Endothelial cell of umbilical vein (primary cell): ENCODE measurements at regions not wholly inside any gene's neighbourhood (a gene's known extent, or its start where the extent isn't known, plus 50 kb on each side); places are given as distances from the start of the nearest gene placed in this dataset.

ENCODE experiments used
- BruUV-seq: library from RNA; stranded (reverse); fragments of 400-500 nt; replicated peaks from 2 replicates; lab custom pipeline; 2021; lab: Mats Ljungman, UMichigan
- CTCF ChIA-PET: fragments of 300-600, 350-600 bp; sonication (Branson Sonifier 250); formaldehyde crosslinking; loops from one replicate; lab custom pipeline; 2021; ENCODE audit warnings: antibody characterized with exemption, inconsistent platforms; lab: Charles Lee
- POLR2A ChIA-PET: fragments of 300-600, 350-600 bp; sonication (Branson Sonifier 250); formaldehyde crosslinking; loops from one replicate; lab custom pipeline; 2021; ENCODE audit warnings: antibody characterized with exemption, inconsistent platforms; lab: Charles Lee
- DNase-seq: peaks from one replicate; pipeline ENCODE4 v3.0.0-alpha.2; 2011; ENCODE audit warnings: low read depth, low spot score
- FAIRE-seq: peaks from 2 replicates; lab custom pipeline; 2011; peaks lifted over from hg19 to GRCh38; lab: Jason Lieb, UNC
- H2AFZ ChIP-seq: 2 replicates; pipeline ENCODE4 v1.6.0; 2012; ENCODE audit warnings: low read depth, low read length, control low read depth, inconsistent platforms
- H3K27ac ChIP-seq: 2 replicates; pipeline ENCODE4 v1.5.1; 2011; ENCODE audit warnings: low read depth, mild to moderate bottlenecking, control low read depth, low read length, moderate library complexity; ENCODE audit not compliant: insufficient read depth
- H3K27me3 ChIP-seq, 2 experiments: 2 replicates each; pipeline versions ENCODE4 v1.6.0 to v1.6.1; 2011; ENCODE audit warnings: low read length in 2 of 2, mixed read lengths in 1 of 2; ENCODE audit not compliant: control insufficient read depth in 2 of 2, insufficient read depth in 2 of 2
- H3K36me3 ChIP-seq, 2 experiments: 2 replicates in 1 of 2; 3 replicates in 1 of 2; pipeline ENCODE4 v1.5.1; 2011; ENCODE audit warnings: low read length in 2 of 2, mild to moderate bottlenecking in 1 of 2, moderate library complexity in 1 of 2; ENCODE audit not compliant: control insufficient read depth in 2 of 2, insufficient read depth in 2 of 2; ENCODE audit errors: extremely low read depth in 1 of 2
- H3K4me1 ChIP-seq: 3 replicates; pipeline ENCODE4 v1.5.1; 2011; ENCODE audit warnings: mild to moderate bottlenecking, low read length; ENCODE audit not compliant: control insufficient read depth, insufficient read depth; ENCODE audit errors: extremely low read depth
- H3K4me2 ChIP-seq: 2 replicates; pipeline ENCODE4 v1.6.1; 2011; ENCODE audit warnings: low read length, control low read depth, mixed read lengths; ENCODE audit not compliant: insufficient read depth
- H3K4me3 ChIP-seq, 3 experiments: fragments of 200-600 bp in 1 of 3; sonication (generic), shearing (Covaris generic) in 1 of 3; replicated peaks in 1 of 3; 2 replicates each; pipeline ENCODE4 v1.5.1; 2011 to 2016; ENCODE audit warnings: control low read depth in 3 of 3, low read length in 3 of 3, mild to moderate bottlenecking in 2 of 3, inconsistent platforms in 1 of 3, low read depth in 1 of 3, moderate library complexity in 1 of 3; ENCODE audit not compliant: insufficient read depth in 1 of 3
- H3K79me2 ChIP-seq: 2 replicates; pipeline ENCODE4 v1.6.0; 2012; ENCODE audit warnings: low read length, inconsistent platforms; ENCODE audit not compliant: control insufficient read depth, insufficient read depth
- H3K9ac ChIP-seq: replicated peaks from 2 replicates; pipeline ENCODE3; 2011; ENCODE audit warnings: low read length, control low read depth; ENCODE audit not compliant: insufficient read depth; ENCODE audit errors: extremely low read depth
- H3K9me1 ChIP-seq: replicated peaks from 3 replicates; pipeline ENCODE4 v1.6.0; 2011; ENCODE audit warnings: mild to moderate bottlenecking, low read length; ENCODE audit not compliant: control insufficient read depth, insufficient read depth; ENCODE audit errors: extremely low read depth
- H3K9me3 ChIP-seq: replicated peaks from 2 replicates; pipeline ENCODE4 v1.5.1; 2012; ENCODE audit warnings: low read length, inconsistent platforms; ENCODE audit not compliant: control insufficient read depth, insufficient read depth
- H4K20me1 ChIP-seq: replicated peaks from 2 replicates; pipeline ENCODE3; 2011; ENCODE audit warnings: mild to moderate bottlenecking, low read length; ENCODE audit not compliant: control insufficient read depth, insufficient read depth; ENCODE audit errors: extremely low read depth
- CTCF ChIP-seq, 2 donors: IDR thresholded peaks; 1 replicate in 1 of 2; 2 replicates in 1 of 2; pipeline ENCODE4 v1.5.1; 2011; ENCODE audit warnings: low read length in 2 of 2, mild to moderate bottlenecking in 2 of 2, moderate library complexity in 2 of 2, control low read depth in 1 of 2, inconsistent platforms in 1 of 2, low read depth in 1 of 2; ENCODE audit not compliant: insufficient read depth in 1 of 2; ENCODE audit errors: extremely low read depth in 1 of 2
- EZH2 ChIP-seq: IDR thresholded peaks from 2 replicates; pipeline ENCODE4 v1.6.1; 2012; ENCODE audit warnings: borderline replicate concordance, low read depth, mild to moderate bottlenecking, moderate library complexity, low read length, inconsistent platforms; ENCODE audit not compliant: severe bottlenecking
- FOS ChIP-seq: IDR thresholded peaks from 2 replicates; pipeline ENCODE4 v1.6.1; 2011; ENCODE audit warnings: mild to moderate bottlenecking, low read length, moderate library complexity, borderline replicate concordance; ENCODE audit not compliant: insufficient read depth
- GATA2 ChIP-seq: IDR thresholded peaks from 2 replicates; pipeline ENCODE4 v1.7.0; 2011; ENCODE audit warnings: low read depth, mild to moderate bottlenecking, moderate library complexity, mixed read lengths, low read length; ENCODE audit not compliant: insufficient read length, insufficient read depth
- JUN ChIP-seq: IDR thresholded peaks from 2 replicates; pipeline ENCODE4 v1.6.1; 2011; ENCODE audit warnings: borderline replicate concordance, low read depth; ENCODE audit not compliant: insufficient read length, insufficient read depth
- MAX ChIP-seq: IDR thresholded peaks from 2 replicates; pipeline ENCODE4 v1.6.1; 2011; ENCODE audit not compliant: insufficient read depth, insufficient read length
- MYC ChIP-seq: IDR thresholded peaks from one replicate; pipeline ENCODE4 v1.6.1; 2011; ENCODE audit warnings: mild to moderate bottlenecking, low read depth, low read length
- POLR2A ChIP-seq: IDR thresholded peaks from 2 replicates; pipeline ENCODE4 v1.6.1; 2012; ENCODE audit warnings: low read depth, mild to moderate bottlenecking, control low read depth, low read length
- POLR2AphosphoS5 ChIP-seq: IDR thresholded peaks from 2 replicates; pipeline ENCODE4 v1.6.1; 2012; ENCODE audit warnings: low read depth, mild to moderate bottlenecking, control low read depth, low read length, moderate library complexity; ENCODE audit not compliant: insufficient read depth
- dilution Hi-C: fragments of 300-500 bp; cut with MboI; formaldehyde crosslinking; loops from one replicate; pipeline ENCODE4 v1.15.0; 2019; ENCODE audit warnings: low sequenced_read_pairs; ENCODE audit not compliant: extremely low pct_ligation_motif_present
- intact Hi-C: fragments of 100-400 bp; cut with micrococcal nuclease; formaldehyde crosslinking; loops from one replicate; pipeline ENCODE4 v1.10.0; 2022

GRCh38 chr20:48204499-48204898, 419.2 kb upstream of the SULF2 start:
- Histone ChIP-seq H4K20me1 (no peaks in the 10 kb centered on the region), H2AFZ (no peak overlapping the region), H3K4me1 (no peaks in the 10 kb centered on the region), H3K27ac (no peak overlapping the region), H3K36me3 (no peaks in the 10 kb centered on the region), H3K9me1 (no peaks in the 10 kb centered on the region), H3K9me3 (no peaks in the 10 kb centered on the region), H3K27me3 (no peaks in the 10 kb centered on the region), H3K4me2 (no peak overlapping the region), H3K79me2 (no peaks in the 10 kb centered on the region), H3K4me3 (no peak overlapping the region), H3K9ac (no peak overlapping the region)
- ChIA-PET POLR2A (no interaction called here), CTCF (no interaction called here)
- TF ChIP-seq POLR2AphosphoS5 (no peak), POLR2A (no peak), MAX (no peak), MYC (no peak), FOS (no peak), CTCF (IDR thresholded peaks at IDR 0.05; ENCODE audit: extremely low read depth in 1 of 2, insufficient read depth in 1 of 2, low read depth in 1 of 2, low read length in 2 of 2) (no peak), EZH2 (no peak), JUN (no peak), GATA2 (no peak)
- no peak for FAIRE-seq
- DNase-seq = no peak
- no TSS peak for BruUV-seq
- dilution Hi-C loops (no loop called here), intact Hi-C loops (no loop called here)
